ENCODE measurements at regions not wholly inside any gene's neighbourhood (a gene's known extent, or its start where the extent isn't known, plus 50 kb on each side); places are given as distances from the start of the nearest gene placed in this dataset.

- Histone ChIP-seq H3K56ac (ENCODE audit: insufficient read length, low read depth, low read length) (no peak overlapping the region), H3K23me2 (ENCODE audit: insufficient read length, low read depth, low read length, poor library complexity, severe bottlenecking) (no peaks in the 10 kb centered on the region), H2AK5ac (ENCODE audit: insufficient read length, low read length) (no peak overlapping the region), H2BK12ac (ENCODE audit: insufficient read length, low read depth, low read length) (no peak overlapping the region), H4K91ac (ENCODE audit: insufficient read length, low read depth, low read length) (no peak overlapping the region), H3K23ac (ENCODE audit: insufficient read length, low read depth, low read length) (no peak overlapping the region), H3K79me2 (ENCODE audit: insufficient read depth, low read length) (no peaks in the 10 kb centered on the region), H4K5ac (ENCODE audit: insufficient read length, low read depth, low read length) (no peak overlapping the region), H3T11ph (ENCODE audit: low read length) (no peak overlapping the region), H3K4me1 (ENCODE audit: insufficient read depth, low read length) (no peaks in the 10 kb centered on the region), H3K18ac (ENCODE audit: insufficient read length, low read depth, low read length) (no peak overlapping the region), H2BK20ac (ENCODE audit: low read depth, low read length, poor library complexity, severe bottlenecking) (no peak overlapping the region), H3K79me1 (ENCODE audit: insufficient read depth, low read depth, low read length, poor library complexity, severe bottlenecking) (no peaks in the 10 kb centered on the region), H2BK120ac (ENCODE audit: low read depth, low read length, poor library complexity, severe bottlenecking) (no peak overlapping the region), H3K9me3 (ENCODE audit: control insufficient read depth, low read depth, low read length) (no peaks in the 10 kb centered on the region), H4K8ac (replicated peaks; ENCODE audit: insufficient read length, low read depth, low read length) (no peak overlapping the region), H2BK5ac (ENCODE audit: insufficient read length, low read length) (no peak overlapping the region), H3K14ac (ENCODE audit: insufficient read depth, low read length) (no peak overlapping the region), H3K9ac (ENCODE audit: extremely low read depth, insufficient read length, low read length) (no peak overlapping the region), H3K4ac (ENCODE audit: low read depth, low read length) (no peak overlapping the region), H3K27me3 (ENCODE audit: insufficient read depth, low read length) (no peaks in the 10 kb centered on the region), H2BK15ac (ENCODE audit: low read depth, low read length) (no peak overlapping the region), H4K20me1 (ENCODE audit: control insufficient read depth, insufficient read depth, insufficient read length) (no peaks in the 10 kb centered on the region), H3K4me2 (ENCODE audit: insufficient read depth, insufficient read length, low read length) (no peak overlapping the region), H2AFZ (ENCODE audit: low read length) (no peak overlapping the region), H3K27ac (ENCODE audit: insufficient read length, low read depth, low read length) (no peak overlapping the region)
- no CpG with 5 or more reads among the region's 4 CpGs for WGBS (ENCODE audit: extremely low coverage, insufficient read length, low lambda C conversion rate)
- no peak for DNase-seq
- Mint-ChIP-seq H3K27me3 (ENCODE audit: low read depth) (no peaks in the 10 kb centered on the region), H3K27ac (no peak overlapping the region), H3K36me3 (ENCODE audit: insufficient read depth in 1 of 3, low read depth in 3 of 3) (no peaks in the 10 kb centered on the region), H3K4me3 (no peak overlapping the region; a peak in 1 of 5 replicates), H3K9me3 (no peaks in the 10 kb centered on the region), H3K4me1 (peaks cover 0 to 4% of the 10 kb centered on the region in 2 experiments; a peak in 1 of 4 replicates)
- no peak for TF ChIP-seq CTCF (conservative IDR thresholded peaks at IDR 0.05)
Measured at GRCh38 chr6:82094166-82094806, 153.3 kb downstream of the IBTK start.

Data from H9 (cell line).